ENCODE measurements at regions not wholly inside any gene's neighbourhood (a gene's known extent, or its start where the extent isn't known, plus 50 kb on each side); places are given as distances from the start of the nearest gene placed in this dataset.

DNA sequence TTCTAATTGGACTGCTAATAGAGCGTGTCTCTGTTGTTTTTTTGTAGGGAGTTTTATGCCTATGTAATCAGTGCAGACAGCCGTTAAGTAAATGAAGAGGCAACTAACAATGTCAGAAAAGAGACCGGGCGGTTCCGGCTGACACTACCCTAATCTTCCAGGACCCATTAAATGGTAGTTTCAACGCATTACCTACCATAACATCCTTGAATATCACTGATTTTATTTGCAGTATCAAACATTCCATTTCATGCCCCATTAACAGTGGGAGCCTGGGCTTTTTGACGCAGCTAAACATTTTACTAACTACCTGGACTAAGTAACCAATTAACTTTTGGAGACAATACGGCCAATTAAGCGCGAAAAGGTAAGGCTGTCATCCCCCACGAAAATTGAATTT is 832.9 kb upstream of the NR2F2 start:
- ChIA-PET CTCF (no interaction called here), POLR2A (ENCODE audit: low non-redundant PET) (no interaction called here)
- Histone ChIP-seq H3K36me3 (ENCODE audit: insufficient read depth, low read length, poor library complexity, severe bottlenecking) (no peaks in the 10 kb centered on the region), H3K4me1 (ENCODE audit: insufficient read depth, low read length, poor library complexity, severe bottlenecking) (no peaks in the 10 kb centered on the region), H3K4me3 (ENCODE audit: low read depth, low read length, poor library complexity, severe bottlenecking) (no peak overlapping the region), H3K9me3 (ENCODE audit: low read depth, low read length, poor library complexity, severe bottlenecking) (no peaks in the 10 kb centered on the region), H3K27ac (ENCODE audit: low read depth, low read length, poor library complexity, severe bottlenecking) (no peak overlapping the region), H3K27me3 (replicated peaks; ENCODE audit: insufficient read depth, low read depth, low read length, poor library complexity) (no peaks in the 10 kb centered on the region)
- TF ChIP-seq CTCF (conservative IDR thresholded peaks at IDR 0.05; ENCODE audit: low read depth, low read length), result no peak
- no peak for TF ChIP-seq EZH2 (IDR thresholded peaks at IDR 0.05; ENCODE audit: borderline replicate concordance, low read depth, low read length, poor library complexity, severe bottlenecking)
- no TSS peak for BruUV-seq (replicated peaks)
- no peak for DNase-seq (ENCODE audit: low spot score)
- intact Hi-C loops (cut with micrococcal nuclease; ENCODE audit: unreplicated experiment), result no loop called here

GRCh38 chr15:95498961-95499360 is 831.5 kb upstream of the NR2F2 start:
- Histone ChIP-seq H3K4me1 (ENCODE audit: insufficient read depth, low read length, poor library complexity, severe bottlenecking) (no peaks in the 10 kb centered on the region), H3K27ac (ENCODE audit: low read depth, low read length, poor library complexity, severe bottlenecking) (no peak overlapping the region), H3K27me3 (replicated peaks; ENCODE audit: insufficient read depth, low read depth, low read length, poor library complexity) (no peaks in the 10 kb centered on the region), H3K4me3 (ENCODE audit: low read depth, low read length, poor library complexity, severe bottlenecking) (no peak overlapping the region), H3K9me3 (ENCODE audit: low read depth, low read length, poor library complexity, severe bottlenecking) (no peaks in the 10 kb centered on the region), H3K36me3 (ENCODE audit: insufficient read depth, low read length, poor library complexity, severe bottlenecking) (no peaks in the 10 kb centered on the region)
- no TSS peak for BruUV-seq (replicated peaks)
- DNase-seq (ENCODE audit: low spot score), result no peak
- TF ChIP-seq EZH2 (IDR thresholded peaks at IDR 0.05; ENCODE audit: borderline replicate concordance, low read depth, low read length, poor library complexity, severe bottlenecking), result no peak
- TF ChIP-seq CTCF (conservative IDR thresholded peaks at IDR 0.05; ENCODE audit: low read depth, low read length), result no peak
- intact Hi-C loops (cut with micrococcal nuclease; ENCODE audit: unreplicated experiment), result no loop called here
- ChIA-PET CTCF (no interaction called here), POLR2A (ENCODE audit: low non-redundant PET) (no interaction called here)

- intact Hi-C loops (cut with micrococcal nuclease; ENCODE audit: unreplicated experiment), result no loop called here
- DNase-seq (ENCODE audit: low spot score), result no peak
- H3K36me3 ChIP-seq (ENCODE audit: insufficient read depth, low read length, poor library complexity, severe bottlenecking), result no peaks in the 10 kb centered on the region
- no peaks in the 10 kb centered on the region for H3K4me1 ChIP-seq (ENCODE audit: insufficient read depth, low read length, poor library complexity, severe bottlenecking)
- H3K4me3 ChIP-seq (ENCODE audit: low read depth, low read length, poor library complexity, severe bottlenecking), result no peak overlapping the region
- POLR2A ChIA-PET (ENCODE audit: low non-redundant PET), result no interaction called here
- no TSS peak for BruUV-seq (replicated peaks)
- no peak overlapping the region for H3K27ac ChIP-seq (ENCODE audit: low read depth, low read length, poor library complexity, severe bottlenecking)
- H3K27me3 ChIP-seq (replicated peaks; ENCODE audit: insufficient read depth, low read depth, low read length, poor library complexity), result no peaks in the 10 kb centered on the region
- CTCF ChIA-PET, result no interaction called here
- TF ChIP-seq CTCF (conservative IDR thresholded peaks at IDR 0.05; ENCODE audit: low read depth, low read length), result no peak
- TF ChIP-seq EZH2 (IDR thresholded peaks at IDR 0.05; ENCODE audit: borderline replicate concordance, low read depth, low read length, poor library complexity, severe bottlenecking), result no peak
- H3K9me3 ChIP-seq (ENCODE audit: low read depth, low read length, poor library complexity, severe bottlenecking), result no peaks in the 10 kb centered on the region
These were observed 831.1 kb upstream of the NR2F2 start for GRCh38 chr15:95499397-95499796.
